Coronary artery (tissue), 2 donors: ENCODE measurements at regions not wholly inside any gene's neighbourhood (a gene's known extent, or its start where the extent isn't known, plus 50 kb on each side); places are given as distances from the start of the nearest gene placed in this dataset.

Source experiments
- DNase-seq: peaks from one replicate; pipeline ENCODE4 v3.0.0-alpha.2; 2017; ENCODE audit warnings: low spot score
- H3K27ac ChIP-seq, 2 donors: fragments of 200-600 bp; sonication (generic); one replicate each; pipeline ENCODE4 v1.5.1; 2016 to 2019
- H3K4me3 ChIP-seq: fragments of 200-600 bp; sonication (generic); 2 replicates; pipeline ENCODE4 v1.5.1; 2016; ENCODE audit warnings: mild to moderate bottlenecking, moderate library complexity
- CTCF ChIP-seq: fragments of 200-600 bp; sonication (generic); IDR thresholded peaks from one replicate; pipeline ENCODE4 v1.5.1; 2019; ENCODE audit warnings: antibody characterized with exemption

GRCh38 chrX:437661-438390, 51.1 kb upstream of the PPP2R3B start:
- no peak overlapping the region for H3K4me3 ChIP-seq
- no peak overlapping the region for H3K27ac ChIP-seq
- no peak for DNase-seq
- TF ChIP-seq CTCF = no peak

- TF ChIP-seq CTCF = no peak
- DNase-seq = no peak
- H3K4me3 ChIP-seq = no peak overlapping the region
- H3K27ac ChIP-seq = no peak overlapping the region
Measured at GRCh38 chrX:439241-439640, 52.5 kb upstream of the PPP2R3B start.

- H3K4me3 ChIP-seq = no peak overlapping the region
- TF ChIP-seq CTCF = no peak
- H3K27ac ChIP-seq = no peak overlapping the region
- DNase-seq = no peak
Measured at GRCh38 chrX:439719-440118, 53.0 kb upstream of the PPP2R3B start.

GRCh38 chrX:440636-441035, 53.9 kb upstream of the PPP2R3B start:
- TF ChIP-seq CTCF = no peak
- Histone ChIP-seq H3K27ac (no peak overlapping the region), H3K4me3 (no peak overlapping the region)
- no peak for DNase-seq

- TF ChIP-seq CTCF = no peak
Measured at GRCh38 chrX:443536-444210, 57.0 kb upstream of the PPP2R3B start.

GRCh38 chrX:444305-444704, 57.6 kb upstream of the PPP2R3B start:
- TF ChIP-seq CTCF = no peak
- no peak for DNase-seq
- no peak overlapping the region for H3K4me3 ChIP-seq
- H3K27ac ChIP-seq = no peak overlapping the region

More at GRCh38 chrX:443536-444210, 57.0 kb upstream of the PPP2R3B start:
- Histone ChIP-seq H3K4me3 (no peak overlapping the region), H3K27ac (no peak overlapping the region)
- DNase-seq = no peak

- TF ChIP-seq CTCF = no peak
- DNase-seq = no peak
- H3K27ac ChIP-seq = no peak overlapping the region
- no peak overlapping the region for H3K4me3 ChIP-seq
Measured at GRCh38 chrX:445727-446126, 59.0 kb upstream of the PPP2R3B start.
